ENCODE measurements at regions not wholly inside any gene's neighbourhood (a gene's known extent, or its start where the extent isn't known, plus 50 kb on each side); places are given as distances from the start of the nearest gene placed in this dataset.
A peak's percentile ranks its signal among the peaks of the same experiment; 100 is the strongest.
"Not testable (repeated sequence)": the region's sequence is repeated elsewhere in the genome, so short reads cannot be mapped to it uniquely, and the experiment has no call there.

GRCh38 chr4:42282081-42282901, 115.0 kb upstream of the SHISA3 start:
- H3K4me3 ChIP-seq (ENCODE audit: low read depth, low read length): no peak overlapping the region
- DNase-seq (ENCODE audit: low read depth): peak; percentile 40

GRCh38 chr4:42284030-42284429, 113.3 kb upstream of the SHISA3 start:
- no peak for DNase-seq (ENCODE audit: low read depth)
- H3K4me3 ChIP-seq (ENCODE audit: low read depth, low read length): no peak overlapping the region

- not testable (repeated sequence) for DNase-seq (ENCODE audit: low read depth); H3K4me3 ChIP-seq (ENCODE audit: low read depth, low read length)
Measured at GRCh38 chr4:42288876-42289275, 108.4 kb upstream of the SHISA3 start.

GRCh38 chr4:42292192-42292591, 105.1 kb upstream of the SHISA3 start:
- H3K4me3 ChIP-seq (ENCODE audit: low read depth, low read length); DNase-seq (ENCODE audit: low read depth): not testable (repeated sequence)

GRCh38 chr4:42293967-42294813, 103.1 kb upstream of the SHISA3 start:
- no peak for DNase-seq (ENCODE audit: low read depth)
- no peak overlapping the region for H3K4me3 ChIP-seq (ENCODE audit: low read depth, low read length)

GRCh38 chr4:42296196-42296595, 101.1 kb upstream of the SHISA3 start:
- no peak for DNase-seq (ENCODE audit: low read depth)
- H3K4me3 ChIP-seq (ENCODE audit: low read depth, low read length): no peak overlapping the region

- H3K4me3 ChIP-seq (ENCODE audit: low read depth, low read length): no peak overlapping the region
- no peak for DNase-seq (ENCODE audit: low read depth)
Measured at GRCh38 chr4:42302348-42302747, 94.9 kb upstream of the SHISA3 start.

GRCh38 chr4:42306221-42307109, 90.8 kb upstream of the SHISA3 start:
- no peak overlapping the region for H3K4me3 ChIP-seq (ENCODE audit: low read depth, low read length)
- DNase-seq (ENCODE audit: low read depth): no peak

GRCh38 chr4:42308247-42308646, 89.0 kb upstream of the SHISA3 start:
- DNase-seq (ENCODE audit: low read depth): no peak
- H3K4me3 ChIP-seq (ENCODE audit: low read depth, low read length): no peak overlapping the region

- no peak overlapping the region for H3K4me3 ChIP-seq (ENCODE audit: low read depth, low read length)
- no peak for DNase-seq (ENCODE audit: low read depth)
Measured at GRCh38 chr4:42309361-42310260, 87.7 kb upstream of the SHISA3 start.

GRCh38 chr4:42310358-42310757, 86.9 kb upstream of the SHISA3 start:
- no peak for DNase-seq (ENCODE audit: low read depth)

GRCh38 chr4:42310806-42311205, 86.5 kb upstream of the SHISA3 start:
- no peak for DNase-seq (ENCODE audit: low read depth)
- no peak overlapping the region for H3K4me3 ChIP-seq (ENCODE audit: low read depth, low read length)

More at GRCh38 chr4:42310358-42310757, 86.9 kb upstream of the SHISA3 start:
- no peak overlapping the region for H3K4me3 ChIP-seq (ENCODE audit: low read depth, low read length)

GRCh38 chr4:42311591-42311990, 85.7 kb upstream of the SHISA3 start:
- no peak overlapping the region for H3K4me3 ChIP-seq (ENCODE audit: low read depth, low read length)
- DNase-seq (ENCODE audit: low read depth): no peak

GRCh38 chr4:42313420-42313819, 83.9 kb upstream of the SHISA3 start:
- H3K4me3 ChIP-seq (ENCODE audit: low read depth, low read length); DNase-seq (ENCODE audit: low read depth): not testable (repeated sequence)

GRCh38 chr4:42313872-42314271, 83.4 kb upstream of the SHISA3 start:
- H3K4me3 ChIP-seq (ENCODE audit: low read depth, low read length): no peak overlapping the region
- DNase-seq (ENCODE audit: low read depth): no peak

GRCh38 chr4:42315231-42315630, 82.1 kb upstream of the SHISA3 start:
- no peak overlapping the region for H3K4me3 ChIP-seq (ENCODE audit: low read depth, low read length)
- DNase-seq (ENCODE audit: low read depth): no peak

GRCh38 chr4:42320822-42321388, 76.4 kb upstream of the SHISA3 start:
- DNase-seq (ENCODE audit: low read depth): no peak
- no peak overlapping the region for H3K4me3 ChIP-seq (ENCODE audit: low read depth, low read length)

- DNase-seq (ENCODE audit: low read depth): no peak
- H3K4me3 ChIP-seq (ENCODE audit: low read depth, low read length): no peak overlapping the region
Measured at GRCh38 chr4:42326040-42326439, 71.2 kb upstream of the SHISA3 start.

Data from skeletal muscle cell (primary cell).